Cardiac fibroblast (primary cell): ENCODE measurements at regions not wholly inside any gene's neighbourhood (a gene's known extent, or its start where the extent isn't known, plus 50 kb on each side); places are given as distances from the start of the nearest gene placed in this dataset.

Source experiments
- DNase-seq, 2 donors: peaks; one replicate each; pipeline versions ENCODE4 v3.0.0 to v3.0.0-alpha.2; 2010; ENCODE audit warnings: low read depth in 2 of 2
- H3K4me3 ChIP-seq, 2 donors: replicated peaks in 1 of 2; 1 replicate in 1 of 2; 2 replicates in 1 of 2; pipeline ENCODE4 v1.5.1; 2011; ENCODE audit warnings: low read depth in 2 of 2, low read length in 2 of 2, mild to moderate bottlenecking in 2 of 2, moderate library complexity in 1 of 2
- CTCF ChIP-seq: IDR thresholded peaks from one replicate; pipeline ENCODE4 v1.5.1; 2011; ENCODE audit warnings: low read depth, mild to moderate bottlenecking, low read length, inconsistent platforms

- no peak overlapping the region for H3K4me3 ChIP-seq
- no peak for TF ChIP-seq CTCF
- DNase-seq = no peak
Measured at GRCh38 chr15:98556321-98556720, 92.0 kb upstream of the IGF1R start.

GRCh38 chr15:98560338-98560737, 88.0 kb upstream of the IGF1R start:
- TF ChIP-seq CTCF = no peak
- no peak for DNase-seq

GRCh38 chr15:98561169-98561941, 87.0 kb upstream of the IGF1R start:
- H3K4me3 ChIP-seq = no peak overlapping the region
- no peak for DNase-seq
- no peak for TF ChIP-seq CTCF

More at GRCh38 chr15:98560338-98560737, 88.0 kb upstream of the IGF1R start:
- H3K4me3 ChIP-seq = no peak overlapping the region

GRCh38 chr15:98562331-98562937, 85.9 kb upstream of the IGF1R start:
- H3K4me3 ChIP-seq = no peak overlapping the region
- no peak for DNase-seq
- no peak for TF ChIP-seq CTCF

GRCh38 chr15:98565566-98565965, 82.8 kb upstream of the IGF1R start:
- TF ChIP-seq CTCF = no peak
- no peak overlapping the region for H3K4me3 ChIP-seq
- no peak for DNase-seq

GRCh38 chr15:98567951-98568350, 80.4 kb upstream of the IGF1R start:
- no peak overlapping the region for H3K4me3 ChIP-seq
- no peak for TF ChIP-seq CTCF
- DNase-seq = peak; percentile 9 to 12
